Esophagus mucosa (tissue), 1 donor: ENCODE measurements at regions not wholly inside any gene's neighbourhood (a gene's known extent, or its start where the extent isn't known, plus 50 kb on each side); places are given as distances from the start of the nearest gene placed in this dataset.

ENCODE experiments used
- ATAC-seq: fragments of 200-7000 bp; cut with Tn5 transposase; one replicate; pipeline ENCODE4 v1.9.1; 2020
- donor health status: DM: yes; HTN: yes; CAD: no.

DNA sequence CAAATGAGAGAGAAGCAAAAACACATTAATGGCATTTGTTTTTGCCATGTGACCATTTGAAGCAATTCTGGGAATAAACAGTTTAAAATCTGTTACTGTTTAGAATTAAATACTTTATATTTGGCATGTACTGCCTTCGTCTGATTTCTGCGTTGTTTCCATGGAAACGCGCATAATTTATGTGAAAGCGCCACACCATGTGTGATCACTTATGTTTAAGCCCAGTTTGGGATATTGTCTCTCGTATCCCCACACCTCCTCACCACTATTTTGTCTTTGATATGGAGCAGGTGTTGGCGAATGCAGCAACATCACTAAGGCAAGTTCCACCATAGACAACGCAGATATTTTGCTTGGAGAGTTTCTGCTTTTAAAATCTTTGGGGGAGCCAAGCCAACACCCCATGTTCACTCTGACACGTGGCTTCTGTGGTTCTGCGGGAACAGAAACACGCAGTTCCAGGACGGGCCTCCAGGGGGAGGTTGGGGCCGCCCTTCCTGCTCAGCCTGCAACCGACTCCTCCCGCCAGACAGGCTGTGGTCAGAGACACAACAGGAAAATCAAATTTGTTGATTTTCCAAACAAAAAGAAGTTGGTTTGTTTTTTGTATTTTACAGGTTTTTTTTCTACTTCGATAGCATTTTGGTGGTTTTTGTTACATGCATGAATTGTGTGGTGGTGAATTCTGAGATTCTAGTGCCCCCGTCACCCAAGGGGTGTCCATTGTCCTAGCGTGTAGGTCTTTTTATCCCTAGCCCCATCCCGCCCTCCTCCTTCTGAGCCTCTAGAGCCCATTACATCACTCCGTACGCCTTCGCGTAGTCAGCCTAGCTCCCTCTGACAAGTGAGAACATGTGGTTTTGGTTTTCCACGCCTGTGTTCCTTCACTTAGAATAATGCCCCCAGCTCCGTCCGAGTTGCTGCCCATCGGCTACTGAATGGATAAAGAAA is 101.9 kb upstream of the SFSWAP start:
- ATAC-seq = peak; percentile 77

DNA sequence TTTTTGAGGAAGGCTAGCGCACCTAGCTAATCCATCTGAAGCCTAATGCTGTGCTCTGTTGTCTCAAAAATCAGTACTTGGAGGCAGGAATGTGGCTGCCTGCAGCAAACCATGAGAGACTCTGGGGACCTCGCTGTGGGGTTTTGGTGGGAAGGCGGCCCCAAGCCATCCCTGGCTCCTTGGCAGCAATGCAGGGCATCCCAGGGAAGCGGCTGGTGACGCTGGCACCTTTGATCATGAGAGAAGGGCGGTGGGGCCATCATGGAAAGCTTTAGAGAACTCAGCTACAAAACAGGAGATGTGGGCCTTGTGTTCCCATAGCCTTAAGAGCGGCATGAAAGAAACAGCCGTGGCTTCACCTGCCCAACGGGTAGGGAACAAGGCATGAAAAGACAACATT is 101.1 kb upstream of the SFSWAP start:
- no peak for ATAC-seq

DNA sequence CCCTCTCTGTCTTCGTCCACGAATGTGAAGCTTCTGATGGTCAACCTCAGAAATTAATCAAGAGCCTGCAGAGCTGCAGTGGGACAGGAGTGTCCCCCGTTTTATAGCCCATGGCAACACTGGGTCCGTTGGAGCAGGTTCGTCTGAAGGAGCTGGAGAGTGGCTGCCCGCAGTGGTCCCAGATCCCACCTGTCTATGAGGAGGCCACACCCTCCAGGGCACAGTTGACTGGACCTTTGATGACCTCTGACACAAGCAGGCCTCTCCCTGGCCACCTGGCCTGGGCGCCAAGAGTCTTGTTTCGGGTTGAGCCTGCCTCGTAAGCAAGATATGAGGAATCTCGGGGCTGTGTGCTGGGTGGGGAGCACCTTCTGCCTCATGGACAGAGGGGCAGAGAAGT is 100.7 kb upstream of the SFSWAP start:
- no peak for ATAC-seq

DNA sequence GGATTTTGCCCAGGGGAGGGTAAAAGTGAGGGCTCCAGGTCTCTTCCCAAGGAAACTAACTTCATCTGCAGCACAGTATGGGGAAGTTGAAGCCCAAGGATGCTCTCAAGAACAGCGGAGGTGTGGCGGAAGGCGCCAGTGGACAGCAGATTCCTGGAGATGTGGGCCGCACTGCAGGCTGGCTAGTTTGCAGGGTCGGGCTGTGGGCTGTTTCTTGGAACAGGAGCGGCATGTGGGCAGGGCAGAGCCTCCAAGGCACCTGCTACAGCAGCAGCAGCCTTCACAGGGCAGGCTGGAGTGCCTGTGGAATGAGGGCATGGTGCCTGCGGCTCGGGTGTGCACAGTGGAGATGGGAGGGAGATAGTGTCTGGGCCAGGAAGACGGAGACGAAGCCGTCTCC is 100.0 kb upstream of the SFSWAP start:
- no peak for ATAC-seq

DNA sequence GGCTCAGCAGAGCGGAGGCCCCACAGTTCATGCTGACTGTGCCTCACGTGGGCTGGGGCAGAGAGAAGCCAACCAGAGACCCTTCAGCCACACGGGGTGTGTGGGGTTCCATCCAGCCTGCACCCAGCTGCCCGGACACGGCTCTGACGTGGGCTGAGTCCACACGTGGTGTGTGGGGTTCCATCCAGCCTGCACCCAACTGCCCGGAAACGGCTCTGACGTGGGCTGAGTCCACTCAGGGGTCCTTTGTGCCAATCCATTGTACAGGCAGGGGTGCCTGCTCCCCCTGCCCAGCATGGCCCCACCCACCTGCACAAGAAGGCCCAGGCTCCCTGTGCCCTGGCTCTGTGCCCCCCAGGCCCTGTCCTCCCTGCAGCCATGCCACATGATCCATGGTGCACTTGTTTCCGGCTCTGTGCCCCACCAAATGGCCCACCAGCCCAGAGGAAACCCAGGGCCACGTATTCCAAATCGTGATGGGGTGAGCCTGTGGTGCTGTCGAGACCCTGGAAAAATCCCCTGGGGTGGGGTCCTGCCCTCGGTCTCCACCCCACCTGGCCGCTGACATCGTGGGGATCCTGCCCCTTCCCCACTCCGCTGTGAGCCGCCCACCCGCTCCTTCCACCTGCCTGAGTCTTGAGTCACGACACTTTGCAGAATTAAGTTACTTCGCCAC is 99.3 kb upstream of the SFSWAP start:
- no peak for ATAC-seq

DNA sequence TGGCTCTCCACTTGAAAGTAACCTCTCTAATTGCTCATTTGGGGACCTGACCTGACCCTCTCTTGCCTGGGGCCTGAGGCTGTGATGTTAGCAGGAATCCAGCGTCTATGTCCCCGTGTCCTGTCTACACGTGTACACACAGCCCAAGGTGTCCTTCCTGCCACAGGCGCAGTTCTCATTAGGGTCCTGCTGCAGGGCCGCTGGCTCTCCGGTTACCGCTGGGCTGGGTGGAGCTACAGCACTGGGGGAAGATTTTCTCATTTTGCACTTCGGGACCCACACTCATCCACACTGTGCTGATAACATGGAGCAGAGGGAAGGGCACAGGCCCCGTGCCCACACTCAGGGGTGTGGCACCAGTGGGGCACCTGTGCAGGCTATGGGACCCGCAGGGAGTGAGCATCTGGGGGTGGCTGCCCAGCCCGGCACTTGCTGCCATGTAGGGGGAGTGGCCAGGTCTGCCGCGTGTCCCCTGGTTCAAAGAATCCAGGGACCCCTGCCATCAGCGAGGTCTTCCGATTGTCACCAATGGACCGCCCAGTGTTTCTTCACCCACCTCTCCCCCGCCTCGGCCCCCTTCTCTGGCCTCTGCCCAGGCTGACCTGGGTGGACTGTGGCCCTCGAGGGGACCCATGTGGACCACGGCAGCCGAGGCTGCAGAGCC is 98.7 kb upstream of the SFSWAP start:
- peak; percentile 12 for ATAC-seq

DNA sequence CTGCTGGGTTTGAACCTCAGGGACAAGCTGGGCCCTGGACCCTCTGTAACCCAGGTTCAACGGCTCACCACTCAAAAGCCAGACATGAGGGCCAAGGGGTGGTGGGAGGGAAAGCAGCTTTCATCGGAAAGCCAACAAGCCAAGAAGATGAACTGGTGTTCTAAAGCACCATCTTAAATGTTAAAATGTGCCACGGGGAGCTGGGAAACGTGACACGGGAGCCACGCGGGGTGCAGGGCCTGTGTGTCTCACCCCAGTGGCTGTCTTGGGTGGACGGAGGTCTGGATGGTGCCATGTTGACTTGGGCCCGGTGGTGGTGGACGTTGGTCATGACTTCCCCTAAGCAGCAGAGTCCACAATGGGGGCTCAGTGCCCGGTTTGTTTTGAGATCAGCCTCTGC is 97.7 kb upstream of the SFSWAP start:
- no peak for ATAC-seq

DNA sequence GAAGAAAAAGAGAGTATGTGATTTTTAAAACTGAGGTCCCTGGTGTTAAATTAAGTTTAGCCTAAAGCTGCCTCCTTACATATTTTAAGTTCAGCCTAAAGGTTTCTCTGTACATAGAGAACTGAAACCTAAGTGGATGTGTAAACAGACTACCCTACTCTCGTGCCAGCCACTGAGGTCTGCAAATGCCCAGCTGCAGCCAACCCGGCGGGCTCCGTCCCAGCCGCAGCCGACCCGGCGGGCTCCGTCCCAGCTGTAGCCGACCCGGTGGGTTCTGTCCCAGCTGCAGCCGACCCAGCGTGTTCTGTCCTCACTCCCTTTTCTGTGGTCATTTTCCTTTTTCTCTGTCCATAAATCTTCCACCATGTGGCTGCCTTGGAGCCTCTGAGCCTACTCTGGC is 97.2 kb upstream of the SFSWAP start:
- ATAC-seq = no peak

DNA sequence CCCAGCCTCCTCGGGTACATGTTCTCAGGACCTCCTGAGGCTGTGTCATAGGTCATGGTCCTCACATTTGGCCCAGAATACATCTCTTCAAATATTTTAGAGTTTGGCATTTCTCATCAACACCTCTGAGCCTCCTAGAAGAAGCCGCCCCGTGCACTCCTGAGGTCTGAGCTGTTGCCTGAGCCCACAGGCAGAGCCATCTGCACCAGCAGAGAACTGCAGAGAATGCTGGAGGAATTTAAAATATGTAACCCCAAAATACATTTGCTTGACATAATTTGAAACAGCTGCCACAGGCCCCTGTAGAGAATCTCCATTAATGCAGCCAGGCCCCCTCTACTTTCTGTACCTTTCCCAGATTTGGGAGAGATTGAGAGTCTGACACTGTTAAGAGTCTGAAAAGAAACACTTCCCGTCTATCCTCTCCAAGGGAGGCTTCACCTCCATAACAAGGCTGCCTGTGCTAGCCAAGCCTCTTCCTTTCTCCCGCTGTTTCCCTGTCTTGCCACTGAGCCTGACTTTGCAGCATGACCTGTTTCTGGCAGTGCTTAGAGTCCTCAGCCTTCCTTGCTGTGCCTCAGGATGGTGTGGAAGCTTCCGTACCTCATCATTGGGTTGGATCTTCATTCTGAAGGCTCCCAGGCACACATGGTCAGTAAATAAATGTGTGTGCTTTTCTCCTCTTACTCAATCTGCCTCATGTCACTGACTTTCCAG is 95.4 kb upstream of the SFSWAP start:
- no peak for ATAC-seq

DNA sequence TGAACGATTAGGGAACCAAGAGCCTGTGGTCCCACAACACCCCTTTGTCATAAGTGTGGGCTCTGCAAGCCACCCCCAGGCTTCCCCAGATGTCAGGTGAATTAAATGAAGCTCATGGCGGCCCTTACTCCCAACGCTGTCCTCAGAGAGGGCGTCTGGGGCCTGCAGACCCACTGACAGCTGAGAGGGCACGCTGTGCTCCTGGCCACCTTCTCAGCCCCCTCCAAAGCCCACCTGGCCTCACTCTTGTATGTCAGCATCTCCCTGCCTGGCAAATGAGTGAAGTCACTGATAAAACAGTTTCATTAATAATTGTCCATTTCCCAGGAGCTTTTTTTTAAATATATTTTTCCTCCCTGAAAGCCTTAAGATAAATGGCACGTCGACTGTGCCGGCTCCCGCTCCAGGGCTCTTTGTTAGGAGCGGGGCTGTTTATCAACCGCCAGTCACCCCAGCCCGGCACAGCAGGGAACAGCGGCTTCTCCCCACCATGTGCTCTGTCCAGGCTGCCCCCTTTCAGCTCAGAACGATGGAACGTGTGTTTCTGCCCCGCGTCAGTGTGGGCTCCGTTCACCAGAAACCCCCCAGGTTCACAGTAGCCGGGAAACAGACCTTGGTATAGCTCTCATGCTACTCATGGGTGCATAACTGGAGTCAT is 94.7 kb upstream of the SFSWAP start:
- ATAC-seq = no peak

DNA sequence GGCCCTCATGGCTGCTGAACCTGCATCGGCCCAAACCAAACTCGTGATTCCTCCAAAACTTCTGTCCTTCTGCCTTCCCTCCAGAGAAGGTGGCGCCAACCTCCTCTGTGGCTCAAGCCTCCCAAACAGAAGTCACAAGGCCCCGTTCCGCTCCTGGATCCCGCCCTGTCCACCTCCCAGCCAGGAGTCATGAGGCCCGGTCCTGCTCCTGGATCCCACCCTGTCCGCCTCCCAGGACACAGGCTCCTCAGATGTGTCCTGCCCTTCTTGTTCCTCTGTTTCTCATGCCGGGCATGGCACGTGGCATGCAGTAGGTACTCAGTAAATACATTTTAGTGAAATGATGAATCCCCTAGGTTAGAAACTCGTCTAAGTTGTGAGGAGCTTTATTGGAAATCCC is 94.2 kb upstream of the SFSWAP start:
- ATAC-seq = no peak

DNA sequence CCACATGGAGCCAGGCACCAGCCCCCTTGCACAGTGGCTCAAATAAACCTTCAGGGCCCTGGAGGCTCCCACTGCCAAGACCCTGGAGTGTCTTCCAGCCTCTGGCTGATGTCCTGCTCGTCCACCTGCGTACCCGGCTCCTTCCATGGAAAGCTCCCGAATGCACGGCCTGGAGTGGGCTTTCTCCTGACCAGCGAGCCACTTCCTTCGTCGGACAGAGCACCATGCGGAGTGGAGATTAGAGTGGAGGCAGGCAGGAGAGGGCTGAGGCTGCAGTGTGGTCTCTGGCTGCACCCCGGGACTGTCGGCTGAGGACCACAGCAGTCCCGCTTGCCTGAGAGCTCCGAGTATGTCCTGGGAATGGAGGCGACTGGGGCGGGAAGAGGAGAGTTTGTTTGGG is 93.7 kb upstream of the SFSWAP start:
- no peak for ATAC-seq

DNA sequence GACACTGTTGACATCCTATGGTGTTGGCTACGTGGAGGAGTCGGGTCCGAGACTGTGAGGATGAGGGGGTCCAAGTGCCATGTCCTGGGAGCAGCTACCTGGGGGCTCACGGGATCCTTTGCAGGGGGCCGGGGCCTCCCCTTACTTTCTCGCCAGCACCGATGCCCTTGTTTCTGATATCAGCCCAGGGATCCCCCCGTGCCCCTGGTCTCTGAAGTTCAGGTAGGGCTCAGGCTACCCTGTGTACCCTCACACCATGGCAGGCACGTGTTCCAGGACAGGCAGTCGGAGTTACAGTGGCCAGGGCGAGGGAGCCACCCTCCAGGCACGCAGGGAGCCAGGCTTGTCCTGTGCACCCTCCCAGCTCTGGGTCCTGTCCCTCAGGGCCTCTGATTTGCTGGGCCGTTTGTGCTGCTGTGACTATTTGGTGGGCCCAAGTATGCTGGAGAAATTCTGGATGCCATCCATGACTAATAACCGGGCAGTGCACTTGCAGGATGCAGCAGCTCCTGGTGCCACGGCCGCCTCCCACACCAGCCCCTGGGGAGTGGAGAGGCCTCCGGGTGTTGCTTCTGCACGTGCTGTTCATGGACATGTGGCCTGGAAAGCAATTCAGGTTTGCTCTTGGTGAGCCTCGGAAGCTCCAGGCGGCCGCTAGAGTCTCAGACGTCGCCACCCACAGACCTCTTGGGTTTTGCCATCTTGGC is 93.1 kb upstream of the SFSWAP start:
- no peak for ATAC-seq

DNA sequence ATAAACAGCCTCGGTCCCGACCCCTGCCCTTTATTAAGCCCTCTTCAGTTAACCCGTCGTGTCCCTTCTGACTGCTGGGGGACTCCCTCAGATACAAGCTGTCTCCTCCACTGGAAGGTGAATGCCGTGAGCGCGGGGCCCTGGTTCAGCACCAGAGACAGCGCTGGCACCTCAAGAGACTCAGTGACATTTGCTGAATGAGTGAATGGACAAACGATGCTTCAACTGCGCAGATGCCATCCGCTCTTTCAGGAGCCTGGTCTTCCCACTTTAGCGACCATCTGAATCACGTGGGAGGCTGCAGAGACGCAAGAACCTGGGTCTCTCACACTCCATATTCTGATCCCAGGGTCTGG is 92.6 kb upstream of the SFSWAP start:
- ATAC-seq = no peak

DNA sequence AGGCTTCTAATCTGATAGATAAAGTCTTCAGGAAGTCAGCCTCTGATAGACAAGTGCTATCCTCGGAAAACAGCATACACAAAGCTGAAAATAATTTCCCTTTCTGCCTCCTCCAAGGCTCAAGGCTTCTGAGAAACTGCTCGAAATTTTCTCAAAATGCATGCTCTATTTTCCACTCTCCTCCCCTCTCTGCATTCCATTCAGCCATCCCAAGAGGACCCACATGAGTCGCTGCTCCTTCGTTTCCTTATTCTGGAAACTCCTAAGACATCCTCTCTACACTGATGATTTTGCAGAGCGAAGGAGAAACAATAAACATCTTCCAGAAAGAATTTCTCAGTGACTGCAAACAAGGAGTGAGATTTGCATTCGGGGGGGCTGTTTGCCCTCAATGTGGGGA is 92.2 kb upstream of the SFSWAP start:
- no peak for ATAC-seq

DNA sequence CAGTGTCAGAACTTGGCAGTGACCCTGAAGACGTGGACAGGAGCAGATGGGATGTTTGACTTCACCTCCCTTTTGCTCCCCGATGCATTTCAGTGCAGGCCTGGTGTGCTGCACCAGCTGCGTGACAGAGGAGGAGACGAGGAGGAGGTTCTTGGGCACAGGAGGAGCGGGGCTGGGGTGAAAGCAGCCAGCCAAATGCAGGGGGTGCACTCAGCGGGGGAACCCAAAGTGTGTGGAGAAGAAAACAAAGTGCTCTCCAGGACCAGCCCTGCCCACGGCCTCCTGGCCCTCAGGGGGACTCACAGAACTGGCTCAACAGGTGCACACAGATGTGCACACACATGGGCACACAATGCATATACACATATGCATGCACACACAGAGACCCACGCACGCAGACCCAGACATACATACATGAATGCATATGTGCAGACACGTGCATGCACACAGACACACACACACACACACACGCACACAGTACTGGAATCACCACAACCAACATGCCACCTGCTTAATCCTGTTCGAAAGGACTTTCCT is 91.7 kb upstream of the SFSWAP start:
- no peak for ATAC-seq

DNA sequence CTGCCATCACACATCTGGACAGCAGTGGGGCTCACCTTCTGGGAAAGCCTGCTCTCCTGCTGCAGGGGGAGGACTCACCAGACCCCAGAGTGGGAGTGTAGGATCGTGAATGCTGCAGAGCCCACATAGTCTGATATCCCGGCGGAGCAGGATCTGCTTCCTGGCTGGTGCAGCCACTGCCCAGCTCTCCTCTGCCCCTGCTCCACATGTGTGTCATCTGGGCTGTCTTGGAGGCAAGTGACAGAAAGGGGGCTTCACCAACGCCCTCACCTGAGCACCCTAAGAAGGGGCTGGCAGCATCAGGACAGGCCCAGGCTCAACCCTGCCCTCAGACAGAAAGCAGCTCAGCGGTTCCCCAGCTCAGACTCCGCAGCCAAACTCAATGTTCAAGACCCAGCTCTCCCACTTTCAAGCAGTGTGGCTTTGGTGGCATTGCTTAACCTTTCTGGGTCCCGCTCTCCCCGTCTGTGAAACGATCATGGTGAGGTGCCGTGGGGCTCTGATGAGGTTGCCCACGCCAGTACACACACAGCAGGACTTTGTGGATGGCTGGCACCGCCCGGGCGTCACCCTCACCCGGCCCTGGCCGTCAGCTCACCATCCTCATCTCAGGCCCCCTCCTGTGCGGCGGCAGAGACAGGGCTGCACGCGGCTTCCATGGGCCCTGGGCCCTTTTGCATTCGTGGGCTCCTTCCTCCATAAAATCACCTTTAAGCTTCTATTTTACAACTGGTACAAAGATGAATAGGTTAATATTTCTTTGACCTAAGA is 91.0 kb upstream of the SFSWAP start:
- no peak for ATAC-seq

DNA sequence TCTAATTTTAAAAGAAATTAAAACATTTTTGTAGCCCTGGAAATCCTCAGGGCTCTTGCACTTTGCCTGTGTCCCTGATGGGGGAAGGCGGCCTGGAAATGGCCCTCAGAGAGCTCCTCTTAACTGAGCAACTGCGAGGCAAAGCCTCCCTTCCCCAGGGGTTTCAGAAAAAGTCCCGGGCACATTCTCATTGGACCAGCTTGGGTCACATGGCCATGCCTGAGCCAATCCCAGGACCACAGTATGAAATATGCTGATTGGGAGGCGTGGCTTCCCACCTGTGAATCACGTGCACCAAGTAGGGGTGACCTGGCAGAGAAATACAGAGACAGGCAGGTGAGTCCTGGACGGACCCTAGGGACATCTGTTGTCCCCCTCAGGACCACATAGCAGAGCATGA is 90.4 kb upstream of the SFSWAP start:
- no peak for ATAC-seq

DNA sequence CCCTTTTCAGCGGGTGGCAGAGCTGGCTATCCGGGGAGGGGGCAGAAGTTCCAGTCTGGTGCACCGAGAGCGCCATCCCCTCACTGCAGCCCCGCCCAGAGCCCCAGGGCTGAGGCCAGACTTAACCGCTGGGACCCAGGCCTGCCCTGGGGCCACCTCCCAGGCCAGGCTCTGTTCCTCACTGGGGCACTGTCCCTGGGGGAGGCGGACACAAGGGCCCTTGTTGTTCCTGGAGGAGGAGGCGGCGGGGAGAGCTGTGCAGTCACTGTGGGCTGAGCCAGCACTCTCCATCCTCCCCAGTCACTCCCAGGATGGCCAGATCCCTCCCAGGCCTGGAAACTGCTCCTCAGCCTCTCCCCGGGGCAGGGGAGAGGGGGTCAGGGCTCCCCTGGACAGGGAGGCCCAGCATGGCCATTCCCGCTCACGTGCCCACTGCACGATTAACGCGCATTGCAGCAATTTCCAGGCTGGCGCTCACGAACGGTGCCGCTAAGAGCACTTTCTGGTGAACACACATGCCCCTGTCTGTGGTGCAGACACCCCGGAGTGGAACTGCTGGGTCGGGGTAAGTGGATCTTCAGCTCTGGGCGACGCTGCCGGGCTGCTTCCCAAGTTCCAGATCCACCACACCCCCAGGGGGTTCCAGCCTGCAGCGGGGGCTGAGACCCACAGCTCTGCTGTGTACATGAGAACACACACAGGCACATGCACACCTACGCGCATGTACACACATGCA is 89.8 kb upstream of the SFSWAP start:
- ATAC-seq = no peak
